ENCODE measurements at regions not wholly inside any gene's neighbourhood (a gene's known extent, or its start where the extent isn't known, plus 50 kb on each side); places are given as distances from the start of the nearest gene placed in this dataset.

DNA sequence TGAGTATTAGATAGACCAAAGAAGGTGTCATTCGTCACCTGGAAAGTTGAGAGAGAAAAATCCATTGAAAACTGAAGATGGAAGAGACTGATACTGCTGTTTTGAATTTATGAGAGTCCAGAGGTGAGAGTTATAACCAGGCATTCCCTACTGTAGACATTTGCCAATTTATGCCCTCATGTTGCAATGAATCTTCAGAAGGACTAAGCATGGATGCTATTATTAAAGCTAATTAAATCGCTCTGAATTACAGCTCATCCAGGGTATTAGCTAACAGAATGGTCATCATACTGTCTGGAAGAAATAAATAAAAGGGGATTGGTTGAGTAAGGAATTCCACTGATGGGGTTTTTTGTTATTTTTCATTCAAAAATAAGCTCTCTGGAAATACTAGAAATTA is 101.6 kb upstream of the PLPP4 start:
- Histone ChIP-seq H3K4me3 (no peak overlapping the region), H4K20me1 (ENCODE audit: insufficient read depth) (no peaks in the 10 kb centered on the region), H3K9me2 (ENCODE audit: insufficient read depth) (no peaks in the 10 kb centered on the region), H3K4me1 (replicated peaks; ENCODE audit: insufficient read depth) (no peaks in the 10 kb centered on the region), H3K36me3 (ENCODE audit: low read depth) (no peaks in the 10 kb centered on the region), H3K9me3 (ENCODE audit: insufficient read depth, low read depth) (no peaks in the 10 kb centered on the region), H3F3A (ENCODE audit: insufficient read depth, low read depth) (no peaks in the 10 kb centered on the region), H3K79me2 (ENCODE audit: low read depth) (no peaks in the 10 kb centered on the region), H3K27me3 (ENCODE audit: insufficient read depth, low read depth) (0 out of 2 replicates have a peak, but pooled peaks cover 4% of the 10 kb centered on the region), H3K27ac (no peak overlapping the region), H3K4me2 (no peak overlapping the region), H2AFZ (no peak overlapping the region)
- intact Hi-C loops (cut with micrococcal nuclease; ENCODE audit: unreplicated experiment), result no loop called here
- CTCF ChIA-PET, result no interaction called here
- BruUV-seq (replicated peaks), result no TSS peak
- DNase-seq, result no peak
- no peak for TF ChIP-seq EZH2 (IDR thresholded peaks at IDR 0.05; ENCODE audit: low read depth)
- TF ChIP-seq, protein P1, sequence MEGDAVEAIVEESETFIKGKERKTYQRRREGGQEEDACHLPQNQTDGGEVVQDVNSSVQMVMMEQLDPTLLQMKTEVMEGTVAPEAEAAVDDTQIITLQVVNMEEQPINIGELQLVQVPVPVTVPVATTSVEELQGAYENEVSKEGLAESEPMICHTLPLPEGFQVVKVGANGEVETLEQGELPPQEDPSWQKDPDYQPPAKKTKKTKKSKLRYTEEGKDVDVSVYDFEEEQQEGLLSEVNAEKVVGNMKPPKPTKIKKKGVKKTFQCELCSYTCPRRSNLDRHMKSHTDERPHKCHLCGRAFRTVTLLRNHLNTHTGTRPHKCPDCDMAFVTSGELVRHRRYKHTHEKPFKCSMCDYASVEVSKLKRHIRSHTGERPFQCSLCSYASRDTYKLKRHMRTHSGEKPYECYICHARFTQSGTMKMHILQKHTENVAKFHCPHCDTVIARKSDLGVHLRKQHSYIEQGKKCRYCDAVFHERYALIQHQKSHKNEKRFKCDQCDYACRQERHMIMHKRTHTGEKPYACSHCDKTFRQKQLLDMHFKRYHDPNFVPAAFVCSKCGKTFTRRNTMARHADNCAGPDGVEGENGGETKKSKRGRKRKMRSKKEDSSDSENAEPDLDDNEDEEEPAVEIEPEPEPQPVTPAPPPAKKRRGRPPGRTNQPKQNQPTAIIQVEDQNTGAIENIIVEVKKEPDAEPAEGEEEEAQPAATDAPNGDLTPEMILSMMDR (conservative IDR thresholded peaks at IDR 0.05), result no peak
- POLR2A ChIA-PET (ENCODE audit: unreplicated experiment), result no interaction called here

DNA sequence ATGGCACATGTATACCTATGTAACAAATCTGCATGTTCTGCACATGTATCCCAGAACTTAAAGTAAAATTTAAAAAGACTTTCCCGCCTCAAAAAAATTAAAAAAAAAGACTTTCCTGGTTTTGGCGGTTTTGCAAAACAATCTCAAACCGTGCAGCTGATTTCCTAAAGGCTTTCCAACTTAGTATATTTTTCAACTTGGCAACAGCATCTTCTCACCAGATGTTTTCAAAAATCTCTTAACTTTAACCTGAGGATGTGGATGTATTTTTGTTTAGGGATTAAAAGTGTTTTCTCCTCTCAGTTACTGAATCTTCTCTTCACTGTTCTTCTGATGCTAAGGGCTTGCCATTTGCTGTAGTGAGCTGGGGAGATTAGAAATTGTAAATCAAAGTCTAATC is 96.5 kb upstream of the PLPP4 start:
- no peak overlapping the region for H3K4me3 ChIP-seq
- H3F3A ChIP-seq (ENCODE audit: insufficient read depth, low read depth), result no peaks in the 10 kb centered on the region
- no peaks in the 10 kb centered on the region for H3K9me3 ChIP-seq (ENCODE audit: insufficient read depth, low read depth)
- no peak overlapping the region for H2AFZ ChIP-seq
- ChIA-PET POLR2A (ENCODE audit: unreplicated experiment) (no interaction called here), CTCF (no interaction called here)
- H3K4me2 ChIP-seq, result no peak overlapping the region
- no TSS peak for BruUV-seq (replicated peaks)
- H3K27ac ChIP-seq, result no peak overlapping the region
- 0 out of 2 replicates have a peak, but pooled peaks cover 4% of the 10 kb centered on the region for H3K27me3 ChIP-seq (ENCODE audit: insufficient read depth, low read depth)
- H3K4me1 ChIP-seq (replicated peaks; ENCODE audit: insufficient read depth), result no peaks in the 10 kb centered on the region
- TF ChIP-seq, protein P1 (conservative IDR thresholded peaks at IDR 0.05), result no peak
- no peak for TF ChIP-seq EZH2 (IDR thresholded peaks at IDR 0.05; ENCODE audit: low read depth)
- DNase-seq, result no peak
- intact Hi-C loops (cut with micrococcal nuclease; ENCODE audit: unreplicated experiment), result no loop called here
- H3K79me2 ChIP-seq (ENCODE audit: low read depth), result no peaks in the 10 kb centered on the region
- H3K36me3 ChIP-seq (ENCODE audit: low read depth), result no peaks in the 10 kb centered on the region
- H4K20me1 ChIP-seq (ENCODE audit: insufficient read depth), result no peaks in the 10 kb centered on the region
- H3K9me2 ChIP-seq (ENCODE audit: insufficient read depth), result no peaks in the 10 kb centered on the region

DNA sequence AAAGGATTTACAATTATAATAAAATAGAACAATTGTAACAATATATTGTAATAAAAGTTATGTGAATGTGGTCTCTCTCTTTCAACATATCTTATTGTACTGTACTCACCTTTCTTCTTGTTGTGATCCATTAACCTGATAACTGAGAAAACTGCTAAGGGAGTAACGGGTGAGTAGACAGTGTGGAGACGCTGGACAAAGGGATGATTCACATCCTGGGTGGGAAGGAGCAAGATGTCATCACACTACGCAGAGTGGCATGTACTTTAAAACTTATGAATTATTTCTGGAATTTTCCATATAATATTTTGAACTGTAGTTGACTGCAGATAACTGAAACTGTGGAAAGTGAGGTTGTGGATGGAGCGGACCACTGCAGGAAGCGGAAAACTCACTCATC is 91.2 kb upstream of the PLPP4 start:
- H3K9me3 ChIP-seq (ENCODE audit: insufficient read depth, low read depth), result no peaks in the 10 kb centered on the region
- no peaks in the 10 kb centered on the region for H3K27me3 ChIP-seq (ENCODE audit: insufficient read depth, low read depth)
- TF ChIP-seq, protein P1 (conservative IDR thresholded peaks at IDR 0.05), result no peak
- TF ChIP-seq EZH2 (IDR thresholded peaks at IDR 0.05; ENCODE audit: low read depth), result no peak
- H3K79me2 ChIP-seq (ENCODE audit: low read depth), result no peaks in the 10 kb centered on the region
- H3K9me2 ChIP-seq (ENCODE audit: insufficient read depth), result no peaks in the 10 kb centered on the region
- no TSS peak for BruUV-seq (replicated peaks)
- H3K4me1 ChIP-seq (replicated peaks; ENCODE audit: insufficient read depth), result no peaks in the 10 kb centered on the region
- H2AFZ ChIP-seq, result no peak overlapping the region
- ChIA-PET CTCF (no interaction called here), POLR2A (ENCODE audit: unreplicated experiment) (no interaction called here)
- no peaks in the 10 kb centered on the region for H3F3A ChIP-seq (ENCODE audit: insufficient read depth, low read depth)
- no peak for DNase-seq
- H3K27ac ChIP-seq, result no peak overlapping the region
- H4K20me1 ChIP-seq (ENCODE audit: insufficient read depth), result no peaks in the 10 kb centered on the region
- no peak overlapping the region for H3K4me2 ChIP-seq
- intact Hi-C loops (cut with micrococcal nuclease; ENCODE audit: unreplicated experiment), result no loop called here
- no peak overlapping the region for H3K4me3 ChIP-seq
- no peaks in the 10 kb centered on the region for H3K36me3 ChIP-seq (ENCODE audit: low read depth)
